Mesenteric fat pad (tissue), 1 donor: ENCODE measurements at regions not wholly inside any gene's neighbourhood (a gene's known extent, or its start where the extent isn't known, plus 50 kb on each side); places are given as distances from the start of the nearest gene placed in this dataset.
"Not testable (repeated sequence)": the region's sequence is repeated elsewhere in the genome, so short reads cannot be mapped to it uniquely, and the experiment has no call there.

Experiments
- DNase-seq: peaks from one replicate; pipeline ENCODE4 v3.0.0-alpha.2; 2020; ENCODE audit warnings: low spot score
- donor health status: DM: yes; HTN: yes; CAD: no.

- DNase-seq, result no peak
These were observed 64.1 kb upstream of the MMS22L start for GRCh38 chr6:97347111-97347510.

GRCh38 chr6:97361286-97361685, 78.3 kb upstream of the MMS22L start:
- no peak for DNase-seq

GRCh38 chr6:97364327-97364726, 81.3 kb upstream of the MMS22L start:
- no peak for DNase-seq

GRCh38 chr6:97382071-97382470, 99.1 kb upstream of the MMS22L start:
- DNase-seq, result not testable (repeated sequence)

- no peak for DNase-seq
These were observed 109.7 kb upstream of the MMS22L start for GRCh38 chr6:97392735-97393134.

- DNase-seq, result no peak
These were observed 111.2 kb upstream of the MMS22L start for GRCh38 chr6:97394160-97394748.

- DNase-seq, result no peak
These were observed 113.9 kb upstream of the MMS22L start for GRCh38 chr6:97396880-97397279.

- DNase-seq, result no peak
These were observed 116.2 kb upstream of the MMS22L start for GRCh38 chr6:97399208-97399607.

- DNase-seq, result no peak
These were observed 118.5 kb upstream of the MMS22L start for GRCh38 chr6:97401533-97401932.

- DNase-seq, result no peak
These were observed 122.9 kb upstream of the MMS22L start for GRCh38 chr6:97405818-97406409.

- DNase-seq, result no peak
These were observed 123.6 kb upstream of the MMS22L start for GRCh38 chr6:97406633-97407032.

GRCh38 chr6:97411610-97412009, 128.6 kb upstream of the MMS22L start:
- DNase-seq, result no peak

GRCh38 chr6:97412511-97412910, 129.5 kb upstream of the MMS22L start:
- no peak for DNase-seq

- DNase-seq, result no peak
These were observed 139.2 kb upstream of the MMS22L start for GRCh38 chr6:97422171-97422570.

GRCh38 chr6:97423190-97423589, 140.2 kb upstream of the MMS22L start:
- DNase-seq, result no peak

GRCh38 chr6:97427648-97428047, 144.6 kb upstream of the MMS22L start:
- DNase-seq, result no peak

- no peak for DNase-seq
These were observed 154.1 kb upstream of the MMS22L start for GRCh38 chr6:97437087-97437486.

- no peak for DNase-seq
These were observed 155.1 kb upstream of the MMS22L start for GRCh38 chr6:97438011-97438671.

- no peak for DNase-seq
These were observed 157.7 kb upstream of the MMS22L start for GRCh38 chr6:97440590-97441176.

- DNase-seq, result no peak
These were observed 160.5 kb upstream of the MMS22L start for GRCh38 chr6:97443408-97444080.

GRCh38 chr6:97445407-97445806, 162.4 kb upstream of the MMS22L start:
- DNase-seq, result no peak

- no peak for DNase-seq
These were observed 166.5 kb upstream of the MMS22L start for GRCh38 chr6:97449444-97449966.
